ENCODE measurements at regions not wholly inside any gene's neighbourhood (a gene's known extent, or its start where the extent isn't known, plus 50 kb on each side); places are given as distances from the start of the nearest gene placed in this dataset.

GRCh38 chr12:20289520-20289919 lies 78.8 kb upstream of the PDE3A start:
- TF ChIP-seq CTCF (IDR thresholded peaks at IDR 0.05; ENCODE audit: low read depth, low read length, missing input control) (no peak), REST (IDR thresholded peaks at IDR 0.05) (no peak), EGR1 (IDR thresholded peaks at IDR 0.05; ENCODE audit: low read depth in 2 of 2) (no peak), YY1 (IDR thresholded peaks at IDR 0.05) (no peak), RAD21 (IDR thresholded peaks at IDR 0.05) (no peak), ZBTB33 (IDR thresholded peaks at IDR 0.05) (no peak), NR2F2 (IDR thresholded peaks at IDR 0.05) (no peak), FOXA1 (IDR thresholded peaks at IDR 0.05) (no peak), ATF3 (IDR thresholded peaks at IDR 0.05) (no peak), MAX (IDR thresholded peaks at IDR 0.05) (no peak), SP1 (IDR thresholded peaks at IDR 0.05) (no peak), JUND (IDR thresholded peaks at IDR 0.05) (no peak)
